Colonic mucosa (tissue), 4 donors: ENCODE measurements at regions not wholly inside any gene's neighbourhood (a gene's known extent, or its start where the extent isn't known, plus 50 kb on each side); places are given as distances from the start of the nearest gene placed in this dataset.

Source experiments
- DNase-seq: peaks from one replicate; pipeline ENCODE4 v3.0.0-alpha.2; 2020
- H3K27ac ChIP-seq: fragments of 200-600 bp; one replicate; pipeline ENCODE4 v1.8.0; 2021
- H3K27me3 ChIP-seq: fragments of 200-600 bp; one replicate; pipeline ENCODE4 v1.8.0; 2021
- H3K36me3 ChIP-seq: fragments of 200-600 bp; one replicate; pipeline ENCODE4 v1.8.0; 2021
- H3K4me1 ChIP-seq: fragments of 200-600 bp; one replicate; pipeline ENCODE4 v1.8.0; 2021; ENCODE audit warnings: mild to moderate bottlenecking
- H3K4me3 ChIP-seq: fragments of 200-600 bp; one replicate; pipeline ENCODE4 v1.8.0; 2021
- H3K9ac ChIP-seq, 2 donors: one replicate each; pipeline ENCODE4 v1.7.0; 2013; ENCODE audit warnings: control low read depth in 2 of 2, low read depth in 2 of 2, low read length in 2 of 2
- H3K9me3 ChIP-seq: fragments of 200-600 bp; one replicate; pipeline ENCODE4 v1.8.0; 2021
- CTCF ChIP-seq: fragments of 200-600 bp; IDR thresholded peaks from one replicate; pipeline ENCODE4 v1.8.0; 2022; ENCODE audit warnings: antibody characterized with exemption, mild to moderate bottlenecking
- intact Hi-C: fragments of 100-400 bp; cut with DNase I; formaldehyde crosslinking; loops from one replicate; pipeline ENCODE4 v1.14.1; 2022
- donor health status: healthy.
- donor health status: DM: no; HTN: no; CAD: no.
- donor health status: DM: no; HTN: no; CAD: no.

- H3K27ac ChIP-seq = no peak overlapping the region
- no peaks in the 10 kb centered on the region for H3K27me3 ChIP-seq
- no peak for TF ChIP-seq CTCF
- no peak for DNase-seq
- intact Hi-C loops = no loop called here
- no peaks in the 10 kb centered on the region for H3K9me3 ChIP-seq
- H3K36me3 ChIP-seq = no peaks in the 10 kb centered on the region
- H3K9ac ChIP-seq = no peak overlapping the region
- no peaks in the 10 kb centered on the region for H3K4me1 ChIP-seq
- no peak overlapping the region for H3K4me3 ChIP-seq
Measured at GRCh38 chr10:2012209-2012608, 274.9 kb upstream of the ADARB2 start.

- Histone ChIP-seq H3K27ac (no peak overlapping the region), H3K9ac (no peak overlapping the region), H3K9me3 (no peaks in the 10 kb centered on the region), H3K4me3 (no peak overlapping the region), H3K36me3 (no peaks in the 10 kb centered on the region), H3K27me3 (no peaks in the 10 kb centered on the region), H3K4me1 (no peaks in the 10 kb centered on the region)
- no peak for DNase-seq
- no peak for TF ChIP-seq CTCF
- intact Hi-C loops = no loop called here
Measured at GRCh38 chr10:2011106-2011716, 273.9 kb upstream of the ADARB2 start.

GRCh38 chr10:2005546-2005945 lies 268.2 kb upstream of the ADARB2 start:
- no peak for DNase-seq
- Histone ChIP-seq H3K4me1 (no peaks in the 10 kb centered on the region), H3K36me3 (no peaks in the 10 kb centered on the region), H3K4me3 (no peak overlapping the region), H3K9ac (no peak overlapping the region), H3K27ac (no peak overlapping the region), H3K27me3 (no peaks in the 10 kb centered on the region), H3K9me3 (no peaks in the 10 kb centered on the region)
- intact Hi-C loops = no loop called here
- no peak for TF ChIP-seq CTCF

- Histone ChIP-seq H3K9ac (no peak overlapping the region), H3K9me3 (no peaks in the 10 kb centered on the region), H3K4me3 (no peak overlapping the region), H3K36me3 (no peaks in the 10 kb centered on the region), H3K4me1 (no peaks in the 10 kb centered on the region), H3K27me3 (no peaks in the 10 kb centered on the region), H3K27ac (no peak overlapping the region)
- intact Hi-C loops = no loop called here
- no peak for TF ChIP-seq CTCF
- DNase-seq = no peak
Measured at GRCh38 chr10:1992930-1993329, 255.6 kb upstream of the ADARB2 start.

- no peak for DNase-seq
- Histone ChIP-seq H3K9me3 (no peaks in the 10 kb centered on the region), H3K4me1 (no peaks in the 10 kb centered on the region), H3K36me3 (no peaks in the 10 kb centered on the region), H3K9ac (no peak overlapping the region), H3K27me3 (no peaks in the 10 kb centered on the region), H3K27ac (no peak overlapping the region), H3K4me3 (no peak overlapping the region)
- intact Hi-C loops = no loop called here
- TF ChIP-seq CTCF = no peak
Measured at GRCh38 chr10:1989090-1989489, 251.8 kb upstream of the ADARB2 start.
